ENCODE measurements at regions not wholly inside any gene's neighbourhood (a gene's known extent, or its start where the extent isn't known, plus 50 kb on each side); places are given as distances from the start of the nearest gene placed in this dataset.

DNA sequence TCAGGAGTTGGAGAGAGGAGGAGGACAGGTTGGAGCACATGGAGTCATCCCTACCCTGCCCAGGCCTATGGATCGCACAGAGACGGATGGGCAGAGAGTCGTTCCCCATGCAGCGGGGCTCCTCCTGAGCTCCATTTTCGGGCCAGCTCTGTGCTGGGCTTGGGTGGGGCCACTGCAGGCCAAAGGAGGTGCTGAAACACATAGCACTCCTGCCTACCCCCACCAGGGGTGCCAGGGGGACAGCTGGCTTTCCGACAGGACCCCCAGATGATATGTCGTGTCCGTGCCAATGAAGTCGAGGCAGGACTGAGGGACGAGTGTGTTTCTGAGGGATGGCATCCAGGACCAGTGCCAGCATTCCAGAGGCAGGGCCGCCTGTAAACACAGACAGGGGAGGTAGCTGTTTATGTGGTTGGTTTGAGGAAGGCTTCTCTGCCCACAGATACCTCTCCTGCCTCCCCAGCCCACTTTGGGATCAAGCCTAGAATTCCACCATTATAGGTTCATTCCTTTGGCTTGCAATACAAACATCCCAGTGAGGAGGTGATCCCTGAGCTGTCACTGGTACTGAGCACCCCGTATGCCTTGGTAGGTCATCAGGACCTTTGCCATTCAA, 116.6 kb downstream of the GLI2 start:
- Histone ChIP-seq H3K79me2 (replicated peaks; ENCODE audit: insufficient read depth, low read length) (no peaks in the 10 kb centered on the region), H4K20me1 (ENCODE audit: insufficient read depth) (no peaks in the 10 kb centered on the region), H2AFZ (ENCODE audit: low read depth, low read length) (no peak overlapping the region)

DNA sequence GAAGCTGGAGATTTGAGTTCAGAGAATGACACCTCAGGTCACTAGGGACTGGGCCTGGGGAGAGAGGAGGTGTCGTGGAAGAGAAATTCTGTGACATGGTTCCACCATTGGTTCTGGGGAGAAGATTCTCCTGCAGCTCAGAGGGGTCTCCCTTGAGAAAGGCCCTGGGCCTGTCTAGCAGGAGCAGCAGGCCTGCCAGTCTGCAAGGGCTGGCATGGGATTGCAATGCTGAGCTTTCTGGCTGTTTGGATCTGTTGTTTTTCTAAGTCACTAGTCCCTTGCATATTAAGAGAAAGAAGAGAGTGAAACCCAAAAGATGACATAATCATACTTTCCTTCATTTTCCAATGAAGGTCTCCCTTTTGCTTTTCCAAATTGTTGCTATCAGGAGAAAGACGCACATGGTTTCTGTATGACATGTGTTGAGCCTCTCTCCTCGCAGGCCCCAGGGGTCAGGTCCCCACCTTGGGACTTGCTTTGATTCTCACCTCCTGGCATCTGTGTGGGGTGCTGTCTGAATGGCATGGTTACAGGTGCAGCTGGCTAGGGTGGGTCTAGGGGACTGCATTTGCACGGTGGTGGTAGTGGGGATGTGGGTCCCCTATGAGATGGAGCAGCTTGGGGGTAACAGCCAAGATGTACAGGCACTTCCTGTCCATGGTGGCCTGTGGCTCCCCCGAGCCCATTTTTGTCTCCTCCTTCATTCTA, 117.8 kb downstream of the GLI2 start:
- Histone ChIP-seq H3K9ac (ENCODE audit: low read length) (no peak overlapping the region), H2AFZ (ENCODE audit: low read depth, low read length) (no peak overlapping the region), H3K4me2 (ENCODE audit: low read length) (no peak overlapping the region), H3K36me3 (ENCODE audit: insufficient read depth, low read length) (no peaks in the 10 kb centered on the region), H3K27ac (ENCODE audit: low read length) (no peak overlapping the region), H3K27me3 (ENCODE audit: insufficient read depth, low read depth, low read length) (no peaks in the 10 kb centered on the region), H3K9me2 (ENCODE audit: insufficient read depth, low read length) (no peaks in the 10 kb centered on the region), H4K20me1 (ENCODE audit: insufficient read depth) (no peaks in the 10 kb centered on the region), H3F3A (ENCODE audit: insufficient read depth, low read length, poor library complexity, severe bottlenecking) (no peaks in the 10 kb centered on the region), H3K79me2 (replicated peaks; ENCODE audit: insufficient read depth, low read length) (no peaks in the 10 kb centered on the region), H3K9me3 (ENCODE audit: low read length) (no peaks in the 10 kb centered on the region), H3K4me3 (ENCODE audit: low read length) (no peak overlapping the region)
- TF ChIP-seq MXI1 (conservative IDR thresholded peaks at IDR 0.05; ENCODE audit: poor library complexity, severe bottlenecking) (no peak), EP300 (conservative IDR thresholded peaks at IDR 0.05; ENCODE audit: poor library complexity, severe bottlenecking) (no peak), POLR2AphosphoS5 (IDR thresholded peaks at IDR 0.05) (no peak), TAF1 (IDR thresholded peaks at IDR 0.05; ENCODE audit: low read depth) (no peak), RAD21 (conservative IDR thresholded peaks at IDR 0.05) (no peak), EZH2 (IDR thresholded peaks at IDR 0.05; ENCODE audit: borderline replicate concordance, insufficient read depth, low read length, poor library complexity, severe bottlenecking) (no peak), SMC3 (conservative IDR thresholded peaks at IDR 0.05; ENCODE audit: poor library complexity) (no peak)
- TF ChIP-seq, protein P1, sequence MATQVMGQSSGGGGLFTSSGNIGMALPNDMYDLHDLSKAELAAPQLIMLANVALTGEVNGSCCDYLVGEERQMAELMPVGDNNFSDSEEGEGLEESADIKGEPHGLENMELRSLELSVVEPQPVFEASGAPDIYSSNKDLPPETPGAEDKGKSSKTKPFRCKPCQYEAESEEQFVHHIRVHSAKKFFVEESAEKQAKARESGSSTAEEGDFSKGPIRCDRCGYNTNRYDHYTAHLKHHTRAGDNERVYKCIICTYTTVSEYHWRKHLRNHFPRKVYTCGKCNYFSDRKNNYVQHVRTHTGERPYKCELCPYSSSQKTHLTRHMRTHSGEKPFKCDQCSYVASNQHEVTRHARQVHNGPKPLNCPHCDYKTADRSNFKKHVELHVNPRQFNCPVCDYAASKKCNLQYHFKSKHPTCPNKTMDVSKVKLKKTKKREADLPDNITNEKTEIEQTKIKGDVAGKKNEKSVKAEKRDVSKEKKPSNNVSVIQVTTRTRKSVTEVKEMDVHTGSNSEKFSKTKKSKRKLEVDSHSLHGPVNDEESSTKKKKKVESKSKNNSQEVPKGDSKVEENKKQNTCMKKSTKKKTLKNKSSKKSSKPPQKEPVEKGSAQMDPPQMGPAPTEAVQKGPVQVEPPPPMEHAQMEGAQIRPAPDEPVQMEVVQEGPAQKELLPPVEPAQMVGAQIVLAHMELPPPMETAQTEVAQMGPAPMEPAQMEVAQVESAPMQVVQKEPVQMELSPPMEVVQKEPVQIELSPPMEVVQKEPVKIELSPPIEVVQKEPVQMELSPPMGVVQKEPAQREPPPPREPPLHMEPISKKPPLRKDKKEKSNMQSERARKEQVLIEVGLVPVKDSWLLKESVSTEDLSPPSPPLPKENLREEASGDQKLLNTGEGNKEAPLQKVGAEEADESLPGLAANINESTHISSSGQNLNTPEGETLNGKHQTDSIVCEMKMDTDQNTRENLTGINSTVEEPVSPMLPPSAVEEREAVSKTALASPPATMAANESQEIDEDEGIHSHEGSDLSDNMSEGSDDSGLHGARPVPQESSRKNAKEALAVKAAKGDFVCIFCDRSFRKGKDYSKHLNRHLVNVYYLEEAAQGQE (IDR thresholded peaks at IDR 0.05; ENCODE audit: borderline replicate concordance) = no peak
- TF ChIP-seq, protein P2, sequence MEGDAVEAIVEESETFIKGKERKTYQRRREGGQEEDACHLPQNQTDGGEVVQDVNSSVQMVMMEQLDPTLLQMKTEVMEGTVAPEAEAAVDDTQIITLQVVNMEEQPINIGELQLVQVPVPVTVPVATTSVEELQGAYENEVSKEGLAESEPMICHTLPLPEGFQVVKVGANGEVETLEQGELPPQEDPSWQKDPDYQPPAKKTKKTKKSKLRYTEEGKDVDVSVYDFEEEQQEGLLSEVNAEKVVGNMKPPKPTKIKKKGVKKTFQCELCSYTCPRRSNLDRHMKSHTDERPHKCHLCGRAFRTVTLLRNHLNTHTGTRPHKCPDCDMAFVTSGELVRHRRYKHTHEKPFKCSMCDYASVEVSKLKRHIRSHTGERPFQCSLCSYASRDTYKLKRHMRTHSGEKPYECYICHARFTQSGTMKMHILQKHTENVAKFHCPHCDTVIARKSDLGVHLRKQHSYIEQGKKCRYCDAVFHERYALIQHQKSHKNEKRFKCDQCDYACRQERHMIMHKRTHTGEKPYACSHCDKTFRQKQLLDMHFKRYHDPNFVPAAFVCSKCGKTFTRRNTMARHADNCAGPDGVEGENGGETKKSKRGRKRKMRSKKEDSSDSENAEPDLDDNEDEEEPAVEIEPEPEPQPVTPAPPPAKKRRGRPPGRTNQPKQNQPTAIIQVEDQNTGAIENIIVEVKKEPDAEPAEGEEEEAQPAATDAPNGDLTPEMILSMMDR (IDR thresholded peaks at IDR 0.05; ENCODE audit: poor library complexity, severe bottlenecking) = no peak

More for the DNA sequence above, 116.6 kb downstream of the GLI2 start:
- Histone ChIP-seq H3K9me2 (ENCODE audit: insufficient read depth, low read length) (no peaks in the 10 kb centered on the region), H3K4me3 (ENCODE audit: low read length) (no peak overlapping the region), H3K9ac (ENCODE audit: low read length) (no peak overlapping the region), H3K36me3 (ENCODE audit: insufficient read depth, low read length) (no peaks in the 10 kb centered on the region), H3K9me3 (ENCODE audit: low read length) (no peaks in the 10 kb centered on the region), H3K27me3 (ENCODE audit: insufficient read depth, low read depth, low read length) (no peaks in the 10 kb centered on the region), H3K27ac (ENCODE audit: low read length) (no peak overlapping the region), H3F3A (ENCODE audit: insufficient read depth, low read length, poor library complexity, severe bottlenecking) (no peaks in the 10 kb centered on the region), H3K4me2 (ENCODE audit: low read length) (no peak overlapping the region)
- no peak for TF ChIP-seq EZH2 (IDR thresholded peaks at IDR 0.05; ENCODE audit: borderline replicate concordance, insufficient read depth, low read length, poor library complexity, severe bottlenecking)
- TF ChIP-seq, protein P2 (IDR thresholded peaks at IDR 0.05; ENCODE audit: poor library complexity, severe bottlenecking) = no peak
- TF ChIP-seq MXI1 (conservative IDR thresholded peaks at IDR 0.05; ENCODE audit: poor library complexity, severe bottlenecking) = no peak
- TF ChIP-seq EP300 (conservative IDR thresholded peaks at IDR 0.05; ENCODE audit: poor library complexity, severe bottlenecking) = no peak
- no peak for TF ChIP-seq TAF1 (IDR thresholded peaks at IDR 0.05; ENCODE audit: low read depth)
- TF ChIP-seq SMC3 (conservative IDR thresholded peaks at IDR 0.05; ENCODE audit: poor library complexity) = no peak
- TF ChIP-seq, protein P1 (IDR thresholded peaks at IDR 0.05; ENCODE audit: borderline replicate concordance) = no peak
- no peak for TF ChIP-seq POLR2AphosphoS5 (IDR thresholded peaks at IDR 0.05)
- TF ChIP-seq RAD21 (conservative IDR thresholded peaks at IDR 0.05) = no peak

Data from neural cell (in vitro differentiated cells).